Parathyroid adenoma (tissue), 2 donors: ENCODE measurements at regions not wholly inside any gene's neighbourhood (a gene's known extent, or its start where the extent isn't known, plus 50 kb on each side); places are given as distances from the start of the nearest gene placed in this dataset.

ENCODE experiments used
- H2AFZ ChIP-seq: fragments of 300-600 bp; sonication (generic); one replicate; pipeline ENCODE4 v1.7.0; 2017; ENCODE audit warnings: antibody characterized with exemption, mild to moderate bottlenecking
- H3K27ac ChIP-seq: fragments of 300-600 bp; sonication (generic); one replicate; pipeline ENCODE4 v1.7.0; 2017
- H3K27me3 ChIP-seq: fragments of 300-600 bp; sonication (generic); one replicate; pipeline ENCODE4 v1.7.0; 2017; ENCODE audit warnings: low read length; ENCODE audit not compliant: control insufficient read depth, insufficient read depth
- H3K36me3 ChIP-seq: fragments of 300-600 bp; sonication (generic); one replicate; pipeline ENCODE4 v1.7.0; 2017; ENCODE audit warnings: low read length; ENCODE audit not compliant: control insufficient read depth, insufficient read depth
- H3K4me1 ChIP-seq: fragments of 300-600 bp; sonication (generic); one replicate; pipeline ENCODE4 v1.7.0; 2017; ENCODE audit warnings: control low read depth
- H3K4me2 ChIP-seq: fragments of 300-600 bp; sonication (generic); one replicate; pipeline ENCODE4 v1.7.0; 2017; ENCODE audit warnings: low read length
- H3K4me3 ChIP-seq: fragments of 300-600 bp; sonication (generic); one replicate; pipeline ENCODE4 v1.7.0; 2017; ENCODE audit warnings: low read depth, low read length
- H3K79me2 ChIP-seq: fragments of 300-600 bp; sonication (generic); one replicate; pipeline ENCODE4 v1.7.0; 2017; ENCODE audit warnings: control low read depth
- H3K9ac ChIP-seq: fragments of 300-600 bp; sonication (generic); one replicate; pipeline ENCODE4 v1.7.0; 2017; ENCODE audit warnings: mild to moderate bottlenecking
- H3K9me3 ChIP-seq: fragments of 300-600 bp; sonication (generic); one replicate; pipeline ENCODE4 v1.7.0; 2017; ENCODE audit warnings: low read length; ENCODE audit not compliant: control insufficient read depth
- TF ChIP-seq, protein P1 (sequence below): fragments of 300-600 bp; sonication (generic); IDR thresholded peaks from one replicate; pipeline ENCODE4 v1.7.0; 2017; ENCODE audit warnings: antibody characterized with exemption, mild to moderate bottlenecking
- donor health status: primary hyperparathyroidism.

DNA sequence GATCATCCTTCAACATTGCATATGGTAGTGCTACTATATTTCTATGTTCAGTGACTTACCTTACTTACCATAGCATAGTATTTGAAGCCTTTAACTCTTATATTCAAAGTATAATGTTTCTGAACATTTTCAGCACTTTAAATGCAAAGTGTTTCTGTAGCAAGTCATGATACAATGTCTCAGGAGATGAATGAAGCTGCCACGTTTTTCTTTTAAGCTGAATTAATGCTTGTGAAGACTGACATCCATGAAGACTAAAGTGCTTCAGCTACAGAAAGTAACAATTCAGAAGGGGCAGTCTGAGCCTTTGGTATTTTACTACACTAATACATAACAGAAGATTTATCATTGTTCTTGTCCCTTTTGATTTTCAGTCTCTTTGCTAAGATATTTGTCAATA, 709.1 kb upstream of the ARRDC3 start:
- Histone ChIP-seq H3K9me3 (no peaks in the 10 kb centered on the region), H3K4me1 (no peaks in the 10 kb centered on the region), H3K79me2 (no peaks in the 10 kb centered on the region), H3K9ac (no peak overlapping the region), H3K4me3 (no peak overlapping the region), H2AFZ (no peak overlapping the region), H3K4me2 (no peak overlapping the region), H3K27me3 (no peaks in the 10 kb centered on the region), H3K36me3 (no peaks in the 10 kb centered on the region), H3K27ac (no peak overlapping the region)
- TF ChIP-seq, protein P1, sequence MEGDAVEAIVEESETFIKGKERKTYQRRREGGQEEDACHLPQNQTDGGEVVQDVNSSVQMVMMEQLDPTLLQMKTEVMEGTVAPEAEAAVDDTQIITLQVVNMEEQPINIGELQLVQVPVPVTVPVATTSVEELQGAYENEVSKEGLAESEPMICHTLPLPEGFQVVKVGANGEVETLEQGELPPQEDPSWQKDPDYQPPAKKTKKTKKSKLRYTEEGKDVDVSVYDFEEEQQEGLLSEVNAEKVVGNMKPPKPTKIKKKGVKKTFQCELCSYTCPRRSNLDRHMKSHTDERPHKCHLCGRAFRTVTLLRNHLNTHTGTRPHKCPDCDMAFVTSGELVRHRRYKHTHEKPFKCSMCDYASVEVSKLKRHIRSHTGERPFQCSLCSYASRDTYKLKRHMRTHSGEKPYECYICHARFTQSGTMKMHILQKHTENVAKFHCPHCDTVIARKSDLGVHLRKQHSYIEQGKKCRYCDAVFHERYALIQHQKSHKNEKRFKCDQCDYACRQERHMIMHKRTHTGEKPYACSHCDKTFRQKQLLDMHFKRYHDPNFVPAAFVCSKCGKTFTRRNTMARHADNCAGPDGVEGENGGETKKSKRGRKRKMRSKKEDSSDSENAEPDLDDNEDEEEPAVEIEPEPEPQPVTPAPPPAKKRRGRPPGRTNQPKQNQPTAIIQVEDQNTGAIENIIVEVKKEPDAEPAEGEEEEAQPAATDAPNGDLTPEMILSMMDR, result no peak

DNA sequence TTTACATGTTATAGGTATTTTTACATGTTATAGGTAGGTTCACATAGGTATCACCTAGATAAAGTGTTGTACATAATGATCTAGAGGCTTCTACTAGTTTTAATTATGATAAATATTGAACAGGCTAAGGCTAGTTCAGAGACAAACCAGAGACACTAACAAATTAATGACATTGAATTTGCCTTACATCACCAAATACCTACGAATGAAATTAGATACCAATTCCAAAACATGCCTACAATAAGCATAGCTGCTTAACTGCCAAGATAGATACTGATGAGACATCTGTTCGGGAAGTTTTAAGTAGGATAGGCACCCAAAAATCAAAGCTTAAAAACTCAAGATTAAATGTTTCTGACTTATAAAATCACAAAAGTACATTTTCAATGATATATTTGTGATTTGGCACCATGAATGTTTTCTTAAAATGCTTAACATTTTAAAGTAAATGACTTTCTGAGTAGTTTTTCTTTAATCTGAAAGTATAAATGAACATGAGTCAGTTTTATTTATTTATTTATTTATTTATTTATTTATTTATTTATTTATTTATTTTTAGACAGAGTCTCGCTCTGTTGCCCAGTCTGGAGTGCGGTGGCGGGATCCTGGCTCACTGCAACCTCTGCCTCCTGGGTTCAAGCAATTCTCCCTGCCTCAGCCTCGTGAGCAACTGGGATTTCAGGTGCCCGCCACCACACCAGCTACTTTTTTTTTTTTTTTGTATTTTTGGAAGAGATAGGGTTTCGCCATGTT, 703.1 kb upstream of the ARRDC3 start:
- TF ChIP-seq, protein P1, result no peak
- Histone ChIP-seq H3K9ac (no peak overlapping the region), H3K4me3 (no peak overlapping the region), H3K79me2 (no peaks in the 10 kb centered on the region), H3K27ac (no peak overlapping the region), H2AFZ (no peak overlapping the region), H3K36me3 (no peaks in the 10 kb centered on the region), H3K4me1 (no peaks in the 10 kb centered on the region), H3K4me2 (no peak overlapping the region), H3K9me3 (no peaks in the 10 kb centered on the region), H3K27me3 (no peaks in the 10 kb centered on the region)

DNA sequence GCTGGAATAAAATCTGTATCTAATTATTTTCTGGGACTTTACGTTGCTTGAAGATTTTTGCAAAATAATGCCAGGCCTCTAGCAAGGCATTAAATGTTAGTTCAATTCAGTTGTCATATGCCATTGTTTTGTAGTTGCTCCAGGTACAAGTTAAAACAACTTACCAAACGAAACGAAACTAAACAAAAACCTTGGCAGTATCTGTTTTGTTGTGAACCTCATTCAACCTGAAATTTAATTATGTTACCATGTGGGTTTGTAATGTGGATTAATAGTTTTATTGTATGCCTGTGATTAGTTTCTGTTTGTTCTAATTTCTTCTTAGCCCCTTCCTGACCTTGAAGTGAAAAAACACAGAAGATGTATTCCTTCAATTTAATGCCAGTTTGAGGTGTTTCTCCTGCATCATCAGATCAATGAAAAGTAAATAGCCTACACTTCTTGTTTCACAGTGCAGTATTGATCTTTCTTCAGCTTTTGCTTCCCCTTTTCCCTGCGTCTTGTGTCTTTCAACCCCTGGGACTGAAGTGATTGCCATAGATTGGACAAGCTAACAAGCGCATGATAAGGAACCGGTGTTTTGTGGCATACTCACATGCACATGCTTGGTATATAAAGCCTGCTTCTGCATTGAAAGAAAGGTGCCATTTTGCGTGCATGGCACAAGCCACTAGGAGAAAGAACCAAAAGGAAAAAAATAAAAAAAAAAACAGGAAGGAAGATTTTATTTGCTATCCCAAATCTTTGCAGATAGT, 699.0 kb upstream of the ARRDC3 start:
- no peak overlapping the region for H3K27ac ChIP-seq
- TF ChIP-seq, protein P1, result no peak
- no peak overlapping the region for H2AFZ ChIP-seq
- no peaks in the 10 kb centered on the region for H3K36me3 ChIP-seq
- H3K9ac ChIP-seq, result no peak overlapping the region
- no peak overlapping the region for H3K4me2 ChIP-seq
- no peaks in the 10 kb centered on the region for H3K4me1 ChIP-seq
- H3K4me3 ChIP-seq, result no peak overlapping the region
- no peaks in the 10 kb centered on the region for H3K79me2 ChIP-seq
- no peaks in the 10 kb centered on the region for H3K9me3 ChIP-seq
- H3K27me3 ChIP-seq, result no peaks in the 10 kb centered on the region

DNA sequence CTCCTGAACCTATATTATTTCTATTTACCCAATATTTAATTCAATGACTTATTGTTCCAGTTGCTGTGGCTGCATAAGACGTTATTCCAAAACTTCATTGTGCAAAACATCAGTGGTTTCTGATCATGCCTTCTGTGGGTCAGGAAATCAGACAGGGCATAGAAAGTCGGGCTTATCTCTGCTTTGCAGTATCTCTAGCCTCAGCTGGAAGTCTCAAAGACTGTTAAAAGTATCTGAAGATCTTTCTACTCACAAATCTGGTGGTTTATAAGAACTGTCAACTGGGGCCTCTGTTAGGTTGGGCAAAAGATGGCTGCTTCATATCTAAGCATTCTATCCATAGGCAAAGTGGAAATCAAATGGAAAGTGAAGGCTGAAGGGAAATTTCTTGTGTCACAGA, 687.7 kb upstream of the ARRDC3 start:
- H3K36me3 ChIP-seq, result no peaks in the 10 kb centered on the region
- TF ChIP-seq, protein P1, result no peak
- no peak overlapping the region for H3K9ac ChIP-seq
- H3K79me2 ChIP-seq, result no peaks in the 10 kb centered on the region
- no peak overlapping the region for H3K27ac ChIP-seq
- no peak overlapping the region for H3K4me3 ChIP-seq
- H3K4me2 ChIP-seq, result no peak overlapping the region
- no peaks in the 10 kb centered on the region for H3K4me1 ChIP-seq
- no peaks in the 10 kb centered on the region for H3K9me3 ChIP-seq
- no peaks in the 10 kb centered on the region for H3K27me3 ChIP-seq
- H2AFZ ChIP-seq, result no peak overlapping the region
